Fibroblast of gingiva (primary cell): ENCODE measurements at regions not wholly inside any gene's neighbourhood (a gene's known extent, or its start where the extent isn't known, plus 50 kb on each side); places are given as distances from the start of the nearest gene placed in this dataset.
"Not testable (repeated sequence)": the region's sequence is repeated elsewhere in the genome, so short reads cannot be mapped to it uniquely, and the experiment has no call there.

ENCODE experiments used
- DNase-seq: peaks from one replicate; pipeline ENCODE4 v3.0.0-alpha.2; 2011; ENCODE audit warnings: low read depth

DNA sequence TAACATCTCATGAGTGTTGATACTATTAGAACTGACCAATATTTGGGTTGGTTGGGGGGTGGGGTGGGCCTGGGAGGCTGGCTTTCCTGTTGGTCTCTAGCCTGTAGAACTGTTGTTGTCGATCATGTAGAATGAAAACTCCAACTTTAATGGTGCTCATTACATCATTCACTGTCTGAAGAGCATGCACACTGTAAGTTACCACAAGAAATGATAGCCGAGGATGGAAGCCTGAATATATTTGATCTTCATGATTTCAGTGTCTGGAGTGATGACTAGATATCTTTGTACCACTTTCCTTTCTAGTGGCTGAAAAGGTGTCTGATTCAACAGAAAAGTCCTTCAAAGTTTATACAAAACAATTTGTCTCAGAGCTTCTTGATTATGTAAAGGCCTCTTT lies 123.6 kb downstream of the XCL2 start:
- no peak for DNase-seq

- no peak for DNase-seq
These were observed 124.1 kb downstream of the XCL2 start for GRCh38 chr1:168419736-168420135.

- no peak for DNase-seq
These were observed 127.6 kb downstream of the XCL2 start for GRCh38 chr1:168416220-168416619.

DNA sequence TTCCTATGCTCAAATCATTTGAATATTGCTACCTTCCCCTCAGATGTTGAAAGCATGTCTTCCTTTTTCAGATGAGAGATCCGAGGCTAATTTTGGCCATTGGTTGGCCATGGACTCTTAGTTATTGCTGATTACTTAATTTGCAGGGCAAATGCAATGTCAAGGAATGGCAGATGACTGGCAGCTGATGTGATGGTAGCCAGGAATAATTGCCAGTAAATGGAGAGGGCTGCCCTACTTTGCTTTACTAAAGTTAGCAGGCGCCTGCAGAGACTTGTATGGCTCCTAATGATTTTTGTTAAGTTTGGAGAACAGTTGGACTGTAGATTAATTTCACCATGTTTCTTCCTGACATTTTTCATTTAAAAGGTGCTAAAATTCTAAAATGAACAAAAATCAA lies 128.9 kb downstream of the XCL2 start:
- DNase-seq: no peak

- no peak for DNase-seq
These were observed 129.8 kb downstream of the TBX19 start for GRCh38 chr1:168410464-168410863.

DNA sequence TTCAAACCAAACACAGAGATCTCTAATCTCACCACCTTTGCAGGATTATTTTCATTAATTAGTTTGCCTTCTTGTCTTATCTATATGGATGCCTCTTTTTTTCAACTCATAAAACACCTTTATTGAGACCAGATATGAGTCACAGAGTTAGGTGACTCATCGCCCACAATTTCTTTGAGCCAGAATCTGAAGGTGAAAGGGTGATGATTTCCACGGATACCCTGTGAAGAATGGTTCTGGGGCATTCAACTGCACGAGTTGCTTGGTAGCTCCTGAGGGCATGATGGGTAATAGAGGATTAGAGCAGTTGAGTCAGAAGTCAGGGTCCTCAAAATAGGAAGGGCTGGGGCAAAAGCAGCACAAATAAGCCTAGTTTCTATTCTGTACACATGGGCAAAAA lies 128.2 kb downstream of the TBX19 start:
- no peak for DNase-seq

- no peak for DNase-seq
These were observed 127.8 kb downstream of the TBX19 start for GRCh38 chr1:168408539-168408865.

GRCh38 chr1:168407832-168408538 lies 127.3 kb downstream of the TBX19 start:
- DNase-seq: no peak

- DNase-seq: no peak
These were observed 125.4 kb downstream of the TBX19 start for GRCh38 chr1:168405906-168406549.

DNA sequence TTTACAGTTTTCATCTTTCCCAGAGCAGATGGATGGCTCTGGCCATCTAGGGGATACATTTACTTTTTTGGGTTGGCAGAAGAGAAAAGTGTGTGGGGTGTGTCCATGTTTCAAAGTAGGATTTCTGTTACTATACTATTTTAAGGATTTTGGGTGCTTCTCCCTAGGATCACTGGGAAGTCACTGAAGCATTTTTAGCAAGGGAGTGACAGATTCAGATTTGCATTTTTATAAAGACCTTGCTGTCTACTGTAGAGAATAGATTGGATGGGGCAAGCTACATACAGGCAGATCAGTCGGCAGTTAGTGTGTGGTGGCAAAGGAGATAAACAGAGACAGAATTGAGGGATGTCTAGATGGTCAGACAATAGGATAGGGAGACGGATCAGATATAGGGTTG lies 122.5 kb downstream of the TBX19 start:
- DNase-seq: no peak

GRCh38 chr1:168402466-168402865 lies 121.8 kb downstream of the TBX19 start:
- DNase-seq: not testable (repeated sequence)

GRCh38 chr1:168401341-168401740 lies 120.7 kb downstream of the TBX19 start:
- DNase-seq: no peak

DNA sequence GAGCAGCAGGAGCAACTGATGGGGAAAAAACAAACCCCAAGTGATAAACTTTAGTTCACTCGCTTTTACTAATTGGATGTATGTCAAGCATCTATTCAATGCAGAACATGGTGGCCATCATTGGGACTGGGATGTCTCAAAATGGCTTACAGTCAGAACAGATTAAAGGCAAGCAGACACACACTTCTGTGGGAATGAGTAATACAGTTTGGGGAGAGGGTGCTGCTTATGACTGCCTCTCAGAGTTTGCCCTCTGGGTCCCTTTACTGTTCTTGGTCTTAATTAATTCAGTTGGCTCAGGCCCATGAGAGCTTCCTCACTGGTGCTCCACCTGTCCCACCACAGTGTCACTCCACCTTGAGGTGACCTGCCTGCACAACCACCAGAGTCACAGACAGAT lies 119.5 kb downstream of the TBX19 start:
- DNase-seq: no peak

- no peak for DNase-seq
These were observed 117.1 kb downstream of the TBX19 start for GRCh38 chr1:168397806-168398205.

DNA sequence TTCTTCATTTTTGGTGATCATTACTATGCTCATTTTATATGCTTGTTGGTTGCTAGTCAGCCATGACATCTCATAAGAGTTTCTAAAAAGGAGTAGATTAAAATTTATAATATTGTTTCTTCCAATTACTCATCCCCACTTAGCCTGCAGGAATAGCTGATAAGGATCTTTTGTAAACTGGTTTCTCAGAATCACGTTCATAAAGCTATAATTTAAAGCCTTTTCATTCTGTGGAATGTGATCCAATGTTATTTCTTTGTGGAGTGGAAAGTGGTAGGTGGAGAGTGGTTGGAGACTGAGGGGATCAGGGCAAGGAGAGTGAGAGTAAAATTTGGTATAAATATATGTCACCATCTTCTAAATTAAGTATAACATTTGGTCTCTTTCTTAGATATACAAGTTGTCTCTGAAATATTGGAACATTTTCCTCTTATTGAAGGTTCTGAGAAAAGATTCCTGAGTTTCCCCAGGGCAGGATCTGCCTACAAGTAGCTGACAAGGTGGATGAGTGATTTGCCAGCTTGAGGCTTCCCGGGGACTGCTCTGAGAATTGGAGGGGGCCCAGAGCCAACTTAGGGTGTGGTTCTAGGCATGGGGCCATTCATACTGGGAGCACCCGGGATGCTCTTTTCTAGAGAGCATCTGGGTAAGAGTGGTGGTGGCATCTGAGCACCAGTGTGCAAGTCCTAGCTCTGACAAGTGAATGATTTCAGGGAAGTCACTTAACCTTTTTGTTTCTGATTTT lies 116.4 kb downstream of the TBX19 start:
- DNase-seq: no peak

DNA sequence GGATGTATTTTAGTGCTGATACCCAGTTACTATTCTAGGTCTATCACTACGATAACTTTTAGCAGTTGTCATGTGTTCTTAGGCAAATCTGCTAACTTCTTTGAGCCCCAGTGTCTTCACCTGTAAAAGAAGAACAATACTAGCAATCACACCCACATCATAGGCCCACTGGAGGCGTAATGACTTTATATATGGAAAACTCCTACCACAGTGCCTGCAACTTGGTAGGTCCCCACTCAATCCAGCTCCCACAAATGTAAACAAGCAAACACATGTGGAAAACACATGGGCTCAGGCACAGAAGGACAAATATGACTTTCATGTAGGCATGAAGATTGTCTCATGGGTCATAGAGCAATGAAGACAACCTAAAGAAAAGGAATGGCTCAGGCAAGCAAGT lies 115.8 kb downstream of the TBX19 start:
- DNase-seq: no peak

- DNase-seq: no peak
These were observed 114.2 kb downstream of the TBX19 start for GRCh38 chr1:168394858-168395257.

DNA sequence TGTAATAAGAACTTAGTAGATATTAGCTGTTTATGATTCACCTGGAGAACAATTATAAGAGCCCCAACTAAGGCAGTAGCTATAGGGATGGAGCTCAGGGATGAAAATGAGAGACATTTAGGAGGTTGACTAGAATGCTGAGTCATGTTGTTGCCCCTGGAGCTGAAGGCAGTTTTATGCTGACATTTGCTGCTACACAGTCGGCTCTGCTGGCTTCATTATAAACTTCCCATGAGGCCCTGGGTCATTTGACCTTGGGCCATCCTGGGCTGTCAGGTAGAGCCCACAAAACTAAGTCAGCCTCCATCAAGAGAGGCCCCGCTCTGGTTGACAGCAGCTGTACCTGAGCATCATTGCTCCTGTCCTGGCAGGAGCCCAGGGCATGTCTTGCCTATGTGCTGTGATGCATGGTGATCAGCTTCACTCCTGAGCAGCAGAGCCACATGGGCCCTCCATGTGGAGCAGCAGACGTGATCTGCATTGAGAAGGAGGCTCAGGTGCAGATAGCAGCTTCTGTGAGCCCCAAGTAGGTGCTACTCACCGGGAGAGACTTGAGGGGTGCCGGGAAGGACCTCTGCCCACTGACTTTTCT lies 112.4 kb downstream of the TBX19 start:
- no peak for DNase-seq

GRCh38 chr1:168391851-168392681 lies 111.4 kb downstream of the TBX19 start:
- no peak for DNase-seq

GRCh38 chr1:168390271-168390670 lies 109.6 kb downstream of the TBX19 start:
- no peak for DNase-seq

DNA sequence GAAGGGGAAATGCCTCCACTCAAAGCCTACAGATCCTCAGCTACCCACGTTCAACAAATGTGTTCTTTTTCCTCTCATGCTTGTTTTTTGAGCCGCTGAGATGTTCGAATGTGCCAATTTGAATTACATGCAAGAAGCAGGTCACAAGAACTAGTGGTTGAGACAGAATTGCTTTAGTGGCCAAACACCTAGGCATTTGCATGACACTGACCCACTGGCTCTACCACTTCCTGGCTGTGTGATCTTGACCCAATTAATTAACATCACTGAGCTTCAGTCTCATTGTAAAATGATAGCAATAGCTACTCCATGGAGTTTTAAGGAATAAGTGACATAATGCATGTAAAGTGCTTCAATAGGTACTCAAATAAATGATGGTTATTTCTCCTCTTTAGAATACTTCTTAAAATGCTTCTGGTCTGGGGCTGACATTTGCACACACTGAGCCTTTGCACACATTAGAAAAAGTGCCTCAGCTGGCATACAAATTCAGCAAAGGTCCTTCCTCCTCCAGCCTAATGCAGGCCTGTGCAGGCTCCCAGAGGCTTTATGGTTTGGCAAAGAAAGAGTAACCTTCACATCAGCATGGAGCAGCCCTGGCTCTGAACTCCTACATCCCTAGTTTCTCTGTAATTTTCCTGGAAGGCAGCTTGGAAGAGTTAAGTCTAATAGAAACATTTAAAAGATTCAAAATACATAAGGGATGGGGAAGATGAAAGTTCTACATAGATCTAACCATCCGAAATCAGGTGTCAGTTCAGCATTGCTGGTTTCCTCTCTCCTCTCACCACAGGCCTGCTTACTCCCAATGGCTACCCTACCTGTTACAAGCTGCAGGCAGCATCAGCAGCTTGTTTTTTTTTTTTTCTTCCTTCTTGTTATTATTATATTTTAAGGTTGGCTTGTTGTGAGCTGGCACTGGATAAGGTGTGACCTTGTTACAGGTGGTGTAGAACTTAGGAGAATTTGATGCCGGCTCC lies 107.4 kb downstream of the TBX19 start:
- no peak for DNase-seq
